MM.1S (cell line): ENCODE measurements at regions not wholly inside any gene's neighbourhood (a gene's known extent, or its start where the extent isn't known, plus 50 kb on each side); places are given as distances from the start of the nearest gene placed in this dataset.

Experiments
- DNase-seq: peaks from one replicate; pipeline ENCODE4 v3.0.0-alpha.2; 2015
- H2AFZ ChIP-seq: fragments of 300-600 bp; sonication (generic); 2 replicates; pipeline ENCODE4 v1.6.0; 2016; ENCODE audit warnings: antibody characterized with exemption, low read length
- H3F3A ChIP-seq: fragments of 300-600 bp; sonication (generic); 2 replicates; pipeline ENCODE4 v1.6.1; 2016; ENCODE audit warnings: mild to moderate bottlenecking, antibody characterized with exemption, low read length, moderate library complexity, mixed read lengths; ENCODE audit not compliant: insufficient read depth
- H3K27ac ChIP-seq: fragments of 300-600 bp; sonication (generic); 2 replicates; pipeline ENCODE4 v1.5.1; 2016; ENCODE audit warnings: mild to moderate bottlenecking, low read length
- H3K27me3 ChIP-seq: fragments of 300-600 bp; sonication (generic); replicated peaks from 2 replicates; pipeline ENCODE4 v1.6.0; 2016; ENCODE audit warnings: low read length; ENCODE audit not compliant: insufficient read depth
- H3K36me3 ChIP-seq: fragments of 300-600 bp; sonication (generic); replicated peaks from 2 replicates; pipeline ENCODE4 v1.6.1; 2016; ENCODE audit warnings: mild to moderate bottlenecking, low read length, mixed read lengths; ENCODE audit not compliant: insufficient read depth
- H3K4me1 ChIP-seq: fragments of 300-600 bp; sonication (generic); 2 replicates; pipeline ENCODE4 v1.6.1; 2016; ENCODE audit warnings: low read length, mixed read lengths
- H3K4me2 ChIP-seq: fragments of 300-600 bp; sonication (generic); 2 replicates; pipeline ENCODE4 v1.6.0; 2016; ENCODE audit warnings: low read depth, low read length
- H3K4me3 ChIP-seq: fragments of 300-600 bp; sonication (generic); 2 replicates; pipeline ENCODE4 v1.5.1; 2016; ENCODE audit warnings: low read length, mixed read lengths
- H3K79me2 ChIP-seq: fragments of 300-600 bp; sonication (generic); 2 replicates; pipeline ENCODE4 v1.6.1; 2016; ENCODE audit warnings: mixed run types, low read length, mixed read lengths
- H3K9ac ChIP-seq: fragments of 300-600 bp; sonication (generic); 2 replicates; pipeline ENCODE4 v1.6.1; 2016; ENCODE audit warnings: low read length, mixed read lengths
- H3K9me2 ChIP-seq: fragments of 300-600 bp; sonication (generic); replicated peaks from 2 replicates; pipeline ENCODE4 v1.6.1; 2016; ENCODE audit warnings: mild to moderate bottlenecking, low read length, mixed read lengths; ENCODE audit not compliant: insufficient read depth
- H3K9me3 ChIP-seq: fragments of 300-600 bp; sonication (generic); replicated peaks from 2 replicates; pipeline ENCODE4 v1.6.1; 2016; ENCODE audit warnings: mild to moderate bottlenecking, low read length, mixed read lengths; ENCODE audit not compliant: insufficient read depth
- H4K20me1 ChIP-seq: fragments of 300-600 bp; sonication (generic); 2 replicates; pipeline ENCODE4 v1.6.1; 2016; ENCODE audit warnings: mild to moderate bottlenecking, low read length, moderate library complexity, mixed read lengths; ENCODE audit not compliant: insufficient read depth
- CTCF ChIP-seq: fragments of 300-600 bp; sonication (generic); IDR thresholded peaks from 2 replicates; pipeline ENCODE4 v1.5.1; 2016; ENCODE audit warnings: antibody characterized with exemption, low read length, mixed read lengths
- EZH2 ChIP-seq: fragments of 300-600 bp; sonication (generic); optimal IDR thresholded peaks from 2 replicates; pipeline ENCODE3; 2017; ENCODE audit warnings: low read depth, mild to moderate bottlenecking, antibody characterized with exemption, low read length, mixed read lengths
- EZH2phosphoT487 ChIP-seq: fragments of 300-600 bp; sonication (generic); IDR thresholded peaks from 2 replicates; pipeline ENCODE4 v1.6.1; 2018; ENCODE audit warnings: antibody characterized with exemption, low read length

- no peak for DNase-seq
- Histone ChIP-seq H3F3A (no peaks in the 10 kb centered on the region), H3K79me2 (no peaks in the 10 kb centered on the region), H3K4me1 (peaks cover 5% of the 10 kb centered on the region; the same call in 1 of the 2 replicates), H3K9me3 (no peaks in the 10 kb centered on the region), H3K27ac (no peak overlapping the region), H2AFZ (no peak overlapping the region), H3K27me3 (no peaks in the 10 kb centered on the region), H3K9me2 (no peaks in the 10 kb centered on the region), H3K4me3 (no peak overlapping the region), H3K9ac (no peak overlapping the region), H3K36me3 (no peaks in the 10 kb centered on the region), H4K20me1 (no peaks in the 10 kb centered on the region), H3K4me2 (no peak overlapping the region)
- TF ChIP-seq EZH2phosphoT487 (no peak), CTCF (no peak), EZH2 (no peak)
These were observed 60.4 kb upstream of the PLAC8 start for GRCh38 chr4:83174844-83175414.

- DNase-seq, result no peak
- H3K4me1 ChIP-seq, result peaks cover 5% of the 10 kb centered on the region; the same call in 1 of the 2 replicates
- H2AFZ ChIP-seq, result no peak overlapping the region
- H3K79me2 ChIP-seq, result no peaks in the 10 kb centered on the region
- H3K36me3 ChIP-seq, result no peaks in the 10 kb centered on the region
- H4K20me1 ChIP-seq, result no peaks in the 10 kb centered on the region
- no peak overlapping the region for H3K9ac ChIP-seq
- TF ChIP-seq EZH2phosphoT487 (no peak), EZH2 (no peak), CTCF (no peak)
- no peak overlapping the region for H3K4me2 ChIP-seq
- no peaks in the 10 kb centered on the region for H3K9me2 ChIP-seq
- H3K4me3 ChIP-seq, result no peak overlapping the region
- H3K27me3 ChIP-seq, result no peaks in the 10 kb centered on the region
- H3K9me3 ChIP-seq, result no peaks in the 10 kb centered on the region
- H3F3A ChIP-seq, result no peaks in the 10 kb centered on the region
- H3K27ac ChIP-seq, result no peak overlapping the region
These were observed 57.8 kb upstream of the PLAC8 start for GRCh38 chr4:83172371-83172770.

GRCh38 chr4:83171436-83172039, 57.0 kb upstream of the PLAC8 start:
- H3K36me3 ChIP-seq, result no peaks in the 10 kb centered on the region
- no peak overlapping the region for H3K4me2 ChIP-seq
- H4K20me1 ChIP-seq, result no peaks in the 10 kb centered on the region
- no peak overlapping the region for H3K4me3 ChIP-seq
- H3K4me1 ChIP-seq, result peaks cover 5% of the 10 kb centered on the region; the same call in 1 of the 2 replicates
- no peaks in the 10 kb centered on the region for H3F3A ChIP-seq
- H3K27ac ChIP-seq, result no peak overlapping the region
- H2AFZ ChIP-seq, result no peak overlapping the region
- TF ChIP-seq EZH2 (no peak), EZH2phosphoT487 (no peak)
- no peaks in the 10 kb centered on the region for H3K27me3 ChIP-seq
- H3K9me2 ChIP-seq, result no peaks in the 10 kb centered on the region
- H3K9me3 ChIP-seq, result no peaks in the 10 kb centered on the region
- no peak for DNase-seq
- H3K9ac ChIP-seq, result no peak overlapping the region
- no peaks in the 10 kb centered on the region for H3K79me2 ChIP-seq

- no peak for DNase-seq
- TF ChIP-seq EZH2phosphoT487, result no peak
- Histone ChIP-seq H3K27me3 (no peaks in the 10 kb centered on the region), H3K36me3 (no peaks in the 10 kb centered on the region), H3K4me2 (no peak overlapping the region), H3K4me3 (no peak overlapping the region), H3K27ac (no peak overlapping the region), H3K9ac (no peak overlapping the region), H3K79me2 (no peaks in the 10 kb centered on the region), H3K9me3 (no peaks in the 10 kb centered on the region), H3K4me1 (peaks cover 5% of the 10 kb centered on the region; the same call in 1 of the 2 replicates), H4K20me1 (no peaks in the 10 kb centered on the region), H3K9me2 (no peaks in the 10 kb centered on the region), H2AFZ (no peak overlapping the region), H3F3A (no peaks in the 10 kb centered on the region)
These were observed 56.4 kb upstream of the PLAC8 start for GRCh38 chr4:83170952-83171399.
